GM11168 (cell line): ENCODE measurements at regions not wholly inside any gene's neighbourhood (a gene's known extent, or its start where the extent isn't known, plus 50 kb on each side); places are given as distances from the start of the nearest gene placed in this dataset.
"Not testable (repeated sequence)": the region's sequence is repeated elsewhere in the genome, so short reads cannot be mapped to it uniquely, and the experiment has no call there.

Experiments
- in situ Hi-C: fragments of 300-500 bp; cut with MboI; formaldehyde crosslinking; loops from one replicate; pipeline ENCODE4 v1.12.0; 2022; ENCODE audit warnings: low sequenced_read_pairs; ENCODE audit not compliant: unreplicated experiment

DNA sequence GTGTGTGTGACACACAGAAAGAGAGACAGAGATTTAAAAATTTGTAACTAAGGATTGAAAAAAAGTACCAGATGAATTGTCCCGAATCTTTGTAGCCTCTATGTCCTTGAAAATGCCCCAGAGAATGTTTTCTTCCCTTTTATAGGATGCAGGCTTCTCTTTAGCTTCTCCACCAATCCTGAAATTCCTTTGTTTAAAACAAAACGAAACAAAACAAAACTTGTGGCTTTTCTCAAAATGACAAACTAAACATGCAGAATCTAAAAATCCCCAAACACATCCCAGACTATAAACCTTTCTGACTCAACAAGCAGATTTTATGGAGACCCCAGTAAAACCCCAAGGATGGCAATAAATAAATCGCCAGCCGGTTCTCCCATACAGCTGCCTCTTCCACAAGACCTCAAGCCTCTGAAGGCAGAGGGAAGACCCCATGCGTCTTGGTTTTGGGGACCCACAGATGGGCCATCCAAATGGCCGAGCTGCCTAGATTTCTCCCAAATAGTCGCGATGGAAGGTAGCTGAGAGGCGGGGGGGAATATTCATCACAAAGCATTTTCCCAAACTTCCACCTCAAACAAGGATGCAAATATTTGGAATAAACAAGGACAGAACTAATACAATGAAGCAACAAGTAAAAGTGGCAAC lies 269.5 kb upstream of the FOXF1 start:
- in situ Hi-C loops, result no loop called here

DNA sequence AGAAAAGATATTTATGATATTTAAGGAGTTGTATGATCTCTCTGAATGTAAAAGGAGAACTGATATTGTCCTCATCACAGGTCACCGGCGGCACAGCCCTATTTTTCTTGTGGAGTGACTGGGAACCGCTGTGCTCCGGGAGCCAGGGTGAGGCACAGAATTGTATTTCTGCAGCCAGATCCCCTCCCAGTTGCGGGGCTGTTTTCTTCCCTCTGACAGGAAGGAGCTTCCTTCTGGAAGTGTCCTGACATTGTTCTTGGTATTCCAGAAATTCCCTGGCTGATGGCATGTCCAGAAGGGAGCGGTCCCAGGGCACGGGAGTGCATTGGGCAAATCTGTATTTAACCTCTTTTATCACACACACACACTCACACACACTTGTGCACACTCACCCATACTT lies 268.6 kb upstream of the FOXF1 start:
- in situ Hi-C loops, result no loop called here

DNA sequence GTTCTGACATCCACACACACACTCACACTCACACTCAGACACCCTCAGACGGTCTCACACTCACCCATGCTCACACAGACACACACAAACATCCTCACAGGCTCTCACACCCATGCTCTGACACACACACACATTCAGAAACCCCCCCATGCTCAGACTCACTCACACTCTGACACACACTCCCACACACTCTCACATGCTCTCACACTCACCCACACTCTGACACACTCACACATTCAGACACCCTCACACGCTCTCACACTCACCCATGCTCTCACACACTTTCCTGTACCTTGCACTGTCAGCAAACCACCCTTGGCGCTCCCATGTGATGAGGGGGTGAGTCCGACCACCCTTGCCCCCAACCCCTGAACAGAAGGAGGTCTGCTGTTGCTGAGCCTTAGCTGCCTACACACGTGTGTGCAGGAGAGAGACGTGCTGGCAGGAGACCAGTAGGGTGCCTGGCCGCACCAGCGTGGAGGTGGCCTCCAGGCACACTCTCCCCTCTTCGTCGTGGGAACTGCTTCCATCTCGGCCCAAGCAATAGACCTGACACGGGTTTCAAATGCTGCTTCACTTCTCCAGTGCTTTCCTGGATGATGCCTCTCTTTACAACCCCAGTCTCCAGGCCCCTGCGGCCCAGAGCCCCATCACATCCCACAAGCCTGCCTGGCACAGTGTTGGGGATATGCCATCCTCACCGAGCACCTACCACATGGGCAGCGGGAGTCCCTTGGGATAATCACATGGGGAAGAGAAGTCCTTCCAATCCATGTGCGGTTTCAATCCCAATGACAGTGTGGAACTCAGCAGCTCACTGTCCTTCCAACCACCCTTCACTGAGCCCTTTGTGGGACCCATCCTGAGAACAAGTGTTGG lies 267.8 kb upstream of the FOXF1 start:
- in situ Hi-C loops, result no loop called here

DNA sequence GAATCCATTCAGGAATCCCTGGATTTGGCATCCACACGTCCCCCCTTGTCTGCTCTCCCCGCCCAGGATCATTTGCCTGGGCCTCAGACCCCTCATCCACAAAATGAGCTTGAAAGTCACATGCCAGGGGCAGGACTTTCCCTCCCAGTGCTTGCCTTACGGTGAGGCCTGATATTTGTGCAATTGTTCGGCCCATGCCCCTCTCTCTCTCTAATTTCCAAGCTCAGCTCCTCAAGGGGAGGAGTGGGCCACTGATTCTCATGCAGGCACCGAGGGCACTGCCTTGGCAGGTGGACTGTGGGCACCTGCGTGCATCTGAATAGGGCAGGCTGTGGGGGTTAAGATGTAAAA lies 267.2 kb upstream of the FOXF1 start:
- in situ Hi-C loops, result no loop called here

DNA sequence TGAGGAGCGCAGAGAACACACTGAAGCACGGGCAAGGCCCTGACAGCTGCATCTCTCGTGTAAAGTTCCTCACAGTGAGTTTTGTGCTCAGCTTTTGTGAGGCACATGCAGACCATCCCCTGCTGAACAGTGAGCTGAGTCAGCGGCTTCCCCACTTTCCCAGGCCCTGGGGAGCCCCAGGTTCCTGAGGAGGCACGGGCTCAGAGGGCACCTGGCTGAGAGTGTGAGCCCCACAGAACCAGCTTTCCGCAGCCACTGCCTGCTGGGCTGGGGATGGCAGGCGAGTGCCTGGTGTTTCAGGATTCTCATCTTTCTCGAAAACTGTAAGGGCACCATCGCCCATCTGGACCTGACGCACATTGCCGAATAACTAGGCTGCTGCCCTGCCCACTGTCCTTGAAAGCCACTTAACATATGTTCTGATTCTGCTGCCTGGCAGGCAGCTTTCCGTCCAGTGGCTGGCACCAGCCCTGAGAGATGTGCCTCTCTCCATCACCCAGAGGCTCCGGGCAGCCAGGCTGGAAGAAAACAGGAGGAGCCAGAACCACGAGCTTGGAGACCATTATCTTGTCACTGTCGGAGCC lies 266.7 kb upstream of the FOXF1 start:
- in situ Hi-C loops, result no loop called here

DNA sequence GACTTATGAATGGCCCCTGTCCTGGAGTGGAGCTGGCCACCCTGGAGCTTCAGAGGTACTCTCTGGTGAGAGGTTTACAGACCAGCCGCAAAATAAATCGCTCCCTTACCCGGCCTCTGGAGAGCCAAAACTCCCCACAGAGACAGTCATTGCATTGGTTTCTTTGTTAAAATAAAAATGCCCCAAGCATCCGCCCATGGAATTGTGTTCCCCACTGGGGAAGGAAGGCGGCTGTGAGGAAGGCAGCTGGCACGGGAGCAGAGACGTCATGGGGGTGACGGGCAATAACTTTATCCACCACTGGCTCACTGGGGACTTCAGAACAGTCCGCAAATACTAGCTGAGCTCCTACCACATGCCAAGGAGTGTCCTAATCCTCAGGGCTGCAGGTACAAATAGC lies 266.2 kb upstream of the FOXF1 start:
- in situ Hi-C loops, result no loop called here

DNA sequence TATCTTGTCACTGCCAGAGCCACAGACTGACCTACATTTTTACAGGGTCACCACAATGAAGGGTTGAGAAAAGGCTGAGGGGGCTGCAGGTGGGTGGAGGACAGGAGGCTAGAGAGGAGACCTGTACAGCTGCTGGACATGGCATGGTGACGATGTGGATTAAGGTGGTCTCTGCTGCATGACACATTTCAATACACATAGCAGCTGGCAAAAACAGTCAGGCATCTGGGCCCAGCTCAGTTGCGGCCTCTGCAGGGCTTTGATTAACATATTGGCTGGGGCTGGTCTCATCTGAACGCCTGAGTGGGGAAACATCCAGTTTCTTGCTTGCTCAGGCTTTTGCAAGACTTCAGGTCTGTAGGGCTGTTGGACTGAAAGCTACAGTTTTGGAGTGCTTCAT lies 265.4 kb upstream of the FOXF1 start:
- in situ Hi-C loops, result no loop called here

DNA sequence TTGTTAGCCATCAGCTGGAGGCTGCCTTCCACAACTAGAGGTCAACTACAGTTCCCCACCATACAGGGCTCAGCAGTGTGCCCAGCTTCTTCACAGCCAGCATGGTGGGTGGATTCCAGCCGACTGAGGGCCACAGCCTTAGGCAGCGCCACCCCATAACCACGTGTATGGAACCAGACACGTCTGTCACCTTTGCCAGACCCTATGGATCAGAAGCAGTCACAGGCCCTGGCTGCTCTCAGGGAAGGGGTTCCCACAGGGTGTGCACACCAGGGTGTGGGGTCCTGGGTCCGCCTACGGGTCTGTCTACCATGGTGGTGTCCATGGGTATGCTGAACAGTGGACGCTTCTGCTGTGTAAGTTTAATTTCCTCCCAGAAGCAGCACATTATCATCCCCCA lies 265.0 kb upstream of the FOXF1 start:
- in situ Hi-C loops, result no loop called here

DNA sequence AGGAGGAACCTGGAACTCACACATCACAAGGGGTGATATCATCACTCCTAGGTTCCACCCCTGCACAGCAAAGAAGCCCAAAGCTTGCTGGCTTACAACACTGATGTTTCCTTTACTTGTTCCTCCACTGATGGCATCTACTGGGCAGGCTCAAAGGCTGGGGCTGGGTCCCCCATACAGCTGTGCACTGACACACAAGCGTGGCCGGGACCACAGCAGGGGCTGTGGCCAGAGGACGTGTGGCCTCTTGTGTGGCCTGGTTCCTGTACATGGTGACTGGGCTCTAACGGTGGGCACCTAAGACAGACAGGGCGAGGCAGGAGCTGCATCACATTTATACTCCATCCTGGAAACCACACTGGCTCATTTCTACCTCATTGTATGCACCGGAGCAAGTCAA lies 264.4 kb upstream of the FOXF1 start:
- in situ Hi-C loops, result no loop called here

DNA sequence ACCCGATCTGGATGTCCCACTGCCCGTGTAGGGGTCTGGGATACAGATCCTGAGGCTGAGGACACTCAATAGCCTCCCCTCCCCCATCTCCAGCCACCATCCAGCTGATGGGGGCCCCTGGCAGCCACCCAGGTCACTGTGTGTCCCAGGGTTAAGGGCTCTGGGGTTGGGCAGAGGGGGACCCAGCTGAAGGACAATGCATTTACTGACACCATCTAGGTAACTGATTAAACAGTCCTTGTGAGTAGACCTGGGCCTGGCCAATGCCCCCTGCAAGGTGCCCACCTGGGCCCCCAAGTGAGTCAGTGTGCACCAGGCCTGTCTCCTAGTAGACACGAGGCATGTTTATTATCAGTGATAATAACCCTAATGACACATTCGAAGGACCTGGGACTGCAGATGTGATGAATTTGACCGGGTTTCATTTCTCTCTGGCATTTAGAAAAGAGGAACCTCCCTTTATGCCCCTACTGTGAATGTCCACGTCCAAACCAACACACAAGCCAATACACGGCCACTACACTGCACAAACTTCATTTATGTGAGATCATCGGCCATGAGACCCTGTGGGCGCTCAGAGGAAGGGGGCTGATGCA lies 261.9 kb upstream of the FOXF1 start:
- in situ Hi-C loops, result no loop called here

DNA sequence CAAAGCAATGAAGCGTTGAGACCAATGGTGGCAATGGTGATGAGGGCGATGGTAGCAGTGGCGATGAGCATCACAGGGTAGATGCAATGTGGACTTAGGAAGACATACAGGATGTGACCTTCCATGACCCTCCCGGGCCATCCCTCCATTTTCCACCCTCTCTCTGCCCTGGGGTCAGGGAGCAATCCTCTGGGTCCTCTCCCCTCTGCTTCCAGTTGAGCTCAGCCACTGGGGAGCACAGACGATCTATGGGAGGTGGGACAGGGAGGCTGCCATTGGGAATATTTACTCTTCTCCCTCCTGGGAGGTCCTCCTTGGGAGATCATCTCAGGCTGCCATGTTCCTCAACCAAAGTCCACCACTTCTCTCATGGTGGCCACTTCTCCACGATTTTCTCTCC lies 260.7 kb upstream of the FOXF1 start:
- in situ Hi-C loops, result no loop called here

DNA sequence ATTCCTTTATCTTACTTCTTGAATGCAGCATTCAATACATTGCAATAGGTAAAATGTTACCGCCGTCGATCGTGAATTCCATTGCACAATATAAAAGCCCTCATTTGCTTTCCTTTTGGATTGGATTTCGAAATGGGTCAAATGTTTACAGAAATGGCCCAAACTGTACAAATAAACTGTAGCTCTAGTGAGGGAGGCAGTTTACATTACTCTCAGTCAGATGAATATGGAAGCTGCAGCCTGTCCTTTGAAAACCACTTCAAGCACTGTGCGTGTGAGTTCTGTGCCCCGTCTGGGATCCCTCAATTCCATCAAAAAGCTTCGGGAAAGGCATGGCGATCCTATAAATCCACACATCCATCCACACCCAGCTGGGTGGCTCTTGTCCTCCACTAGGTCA lies 258.6 kb upstream of the FOXF1 start:
- in situ Hi-C loops, result no loop called here

DNA sequence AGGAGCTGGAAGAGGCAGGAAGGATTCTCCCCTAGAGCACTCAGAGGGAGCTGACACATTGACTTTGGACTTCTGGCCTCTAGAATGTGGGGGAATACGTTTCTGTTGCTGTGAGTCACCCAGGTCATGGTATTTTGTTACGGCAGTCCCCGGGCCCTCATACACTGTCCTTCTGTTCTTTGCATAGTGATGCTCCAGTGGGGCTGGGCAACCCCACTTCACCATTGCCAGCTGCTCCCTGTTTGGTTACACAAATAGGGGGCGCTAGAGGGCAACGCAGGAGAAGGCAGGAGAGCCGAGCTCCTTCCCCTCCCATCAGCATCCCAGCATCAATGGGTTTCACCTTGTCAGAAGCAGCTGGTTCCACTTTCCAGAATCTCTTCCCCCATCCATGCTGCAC lies 257.7 kb upstream of the FOXF1 start:
- in situ Hi-C loops, result no loop called here

DNA sequence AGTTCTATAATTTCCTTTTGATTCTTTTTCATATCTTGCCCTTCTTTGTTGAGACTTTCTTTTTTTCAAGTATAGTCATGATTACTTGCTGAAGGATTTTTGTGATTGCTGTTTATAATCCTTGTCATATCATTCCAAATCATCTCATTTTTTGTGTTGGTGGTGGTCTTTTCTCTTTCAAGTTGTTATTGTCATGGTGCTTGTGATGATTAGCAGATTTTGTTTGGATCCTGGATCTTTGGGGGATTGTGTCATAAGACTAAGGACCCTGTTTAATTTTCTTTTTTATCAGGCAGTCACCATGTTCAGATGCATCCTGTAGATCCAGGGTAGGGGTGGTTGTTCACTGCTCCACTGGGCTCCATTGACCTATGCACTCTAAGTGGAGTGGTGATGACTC lies 254.4 kb upstream of the FOXF1 start:
- in situ Hi-C loops, result no loop called here

DNA sequence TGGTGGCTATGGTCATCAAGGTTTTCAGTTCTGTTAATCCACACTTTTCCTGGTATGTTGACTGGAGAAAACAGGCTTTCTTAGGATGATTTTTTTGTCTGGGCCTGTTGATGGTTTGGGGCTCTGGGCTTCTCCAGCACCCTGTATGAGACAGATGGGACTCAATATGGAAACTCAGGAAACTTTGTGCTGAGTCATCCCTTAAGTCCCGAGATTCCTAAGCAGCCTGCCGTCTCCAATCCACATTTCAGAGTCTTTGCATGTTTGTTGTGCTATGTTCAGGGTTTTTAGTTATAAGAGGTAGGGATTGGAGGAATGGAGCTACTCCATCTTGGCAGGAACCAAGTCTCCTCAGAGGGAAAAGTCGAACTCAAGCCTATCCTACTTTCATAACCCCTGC lies 253.3 kb upstream of the FOXF1 start:
- in situ Hi-C loops, result no loop called here

DNA sequence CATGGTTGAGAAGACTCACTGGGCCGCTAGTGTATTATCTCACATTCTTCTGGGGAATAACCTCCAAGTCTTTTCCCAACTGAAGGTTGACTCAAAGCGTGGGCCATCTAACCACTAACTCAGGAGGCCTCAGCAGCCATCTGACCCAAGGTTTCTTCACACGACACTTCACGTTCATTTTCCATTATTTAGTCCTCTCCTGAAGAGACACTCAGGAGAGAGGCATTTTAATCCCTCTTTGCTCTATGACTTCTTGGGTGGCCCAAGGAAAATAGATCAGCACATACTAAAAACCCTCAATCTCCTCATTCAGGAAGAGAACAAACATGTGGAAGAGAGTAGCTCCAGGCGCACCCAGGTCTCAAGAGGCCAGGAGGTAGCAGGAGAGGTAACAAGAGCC lies 252.8 kb upstream of the FOXF1 start:
- in situ Hi-C loops, result no loop called here

DNA sequence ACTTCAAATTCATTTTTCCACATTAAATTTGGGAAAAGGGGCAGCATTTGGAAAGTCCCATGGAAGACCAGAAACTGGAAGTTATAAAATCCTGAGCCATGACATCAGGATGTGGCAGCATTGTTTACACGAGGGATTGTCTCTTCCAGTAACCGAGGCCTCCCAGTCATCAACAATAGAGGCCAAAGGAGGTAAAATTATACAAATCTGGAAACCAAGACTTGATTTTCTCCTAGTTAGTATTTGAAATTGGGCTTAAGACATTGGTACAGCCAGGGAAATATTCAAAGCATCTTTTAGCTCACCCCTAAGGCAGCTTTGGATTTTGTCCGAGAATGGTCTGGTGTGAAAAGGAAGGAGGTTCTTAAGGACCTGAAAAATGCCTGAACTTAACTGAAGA lies 251.6 kb upstream of the FOXF1 start:
- in situ Hi-C loops, result no loop called here

DNA sequence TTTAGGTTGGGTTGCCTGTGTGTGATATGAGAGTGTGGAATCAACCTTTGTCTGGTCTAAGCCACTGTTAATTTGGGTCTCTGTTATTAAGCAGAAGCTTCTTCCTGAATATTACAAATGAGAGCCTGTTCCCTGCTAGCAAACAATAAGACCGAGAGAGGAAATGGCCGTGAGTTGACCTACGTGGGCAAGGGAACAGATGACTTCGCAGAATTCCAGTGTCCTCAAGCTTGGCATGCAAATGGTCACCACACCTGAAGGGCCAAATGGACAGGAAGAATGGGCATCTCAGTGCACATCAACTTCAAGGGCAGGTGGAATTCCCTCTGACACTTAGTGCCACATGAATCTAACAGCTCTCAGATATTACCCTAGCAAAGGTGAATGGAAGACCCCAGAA lies 250.8 kb upstream of the FOXF1 start:
- in situ Hi-C loops, result no loop called here

DNA sequence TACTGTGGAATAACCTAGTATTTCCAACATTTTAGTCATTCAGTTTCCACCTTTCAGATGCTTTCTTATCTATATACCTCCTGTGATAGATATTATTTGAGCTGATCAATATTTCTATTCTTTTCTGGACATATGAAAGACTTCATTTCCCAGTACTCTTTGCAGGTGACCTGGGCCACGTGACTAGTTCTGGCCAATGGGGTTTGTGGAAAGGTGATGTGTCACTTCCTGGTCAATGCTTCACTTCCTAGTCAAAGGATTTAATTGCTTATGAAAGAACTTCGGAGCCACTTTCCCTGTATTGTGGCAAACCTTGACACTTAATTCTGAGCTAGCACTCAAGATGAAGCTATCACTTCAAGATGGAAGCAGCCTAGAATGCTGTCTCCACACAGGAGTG lies 248.9 kb upstream of the FOXF1 start:
- in situ Hi-C loops, result no loop called here

DNA sequence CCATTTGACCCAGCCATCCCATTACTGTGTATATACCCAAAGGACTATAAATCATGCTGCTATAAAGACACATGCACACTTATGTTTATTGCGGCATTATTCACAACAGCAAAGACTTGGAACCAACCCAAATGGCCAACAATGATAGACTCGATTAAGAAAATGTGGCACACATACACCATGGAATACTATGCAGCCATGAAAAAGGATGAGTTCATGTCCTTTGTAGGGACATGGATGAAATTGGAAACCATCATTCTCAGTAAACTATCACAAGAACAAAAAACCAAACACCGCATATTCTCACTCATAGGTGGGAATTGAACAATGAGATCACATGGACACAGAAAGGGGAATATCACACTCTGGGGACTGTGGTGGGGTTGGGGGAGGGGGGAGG lies 242.7 kb upstream of the FOXF1 start:
- in situ Hi-C loops, result not testable (repeated sequence)

DNA sequence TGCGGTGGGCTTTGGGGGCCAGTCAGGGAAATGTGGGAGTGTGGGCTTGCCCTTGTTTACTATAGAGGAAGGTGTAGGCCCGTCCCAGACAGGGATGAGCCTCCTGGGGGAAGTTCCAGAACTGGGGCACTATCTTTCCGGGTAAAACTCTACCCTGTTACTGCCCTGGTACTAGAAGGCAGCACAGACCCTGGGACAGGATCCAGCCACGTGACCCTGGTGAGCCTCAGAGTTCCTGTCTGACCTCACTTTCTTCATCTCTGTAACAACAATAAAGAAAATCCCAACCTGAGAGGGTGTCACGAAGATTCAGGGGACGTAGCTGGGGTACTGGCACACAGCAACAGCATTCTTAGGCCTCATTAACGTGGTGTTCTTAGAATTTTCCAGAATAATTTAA lies 239.6 kb upstream of the FOXF1 start:
- in situ Hi-C loops, result no loop called here
